Activated T-cell treated with anti-CD3 and anti-CD28 coated beads, Interleukin-2, amount 50 U/mL, for 4 hours (primary cell): ENCODE measurements at regions not wholly inside any gene's neighbourhood (a gene's known extent, or its start where the extent isn't known, plus 50 kb on each side); places are given as distances from the start of the nearest gene placed in this dataset.
"Not testable (repeated sequence)": the region's sequence is repeated elsewhere in the genome, so short reads cannot be mapped to it uniquely, and the experiment has no call there.

Experiments
- ATAC-seq, 2 donors: fragments of 200-7000 bp; cut with Tn5 transposase; one replicate each; pipeline ENCODE4 v1.10.0; 2021
- DNase-seq: peaks from one replicate; pipeline ENCODE4 v3.0.0-alpha.2; 2020
- H3K27me3 Mint-ChIP-seq: one replicate; pipeline ENCODE4 v1.8.0; 2021; ENCODE audit warnings: low read depth, mixed read lengths
- H3K36me3 Mint-ChIP-seq: one replicate; pipeline ENCODE4 v1.8.0; 2022; ENCODE audit warnings: mixed read lengths; ENCODE audit not compliant: insufficient read depth
- H3K4me1 Mint-ChIP-seq: one replicate; pipeline ENCODE4 v1.8.0; 2021; ENCODE audit warnings: low read depth, mixed read lengths
- H3K4me3 Mint-ChIP-seq: one replicate; pipeline ENCODE4 v1.8.0; 2021; ENCODE audit warnings: mild to moderate bottlenecking, moderate library complexity, mixed read lengths
- H3K9me3 Mint-ChIP-seq: one replicate; pipeline ENCODE4 v1.8.0; 2021; ENCODE audit warnings: mixed read lengths

GRCh38 chr12:13431041-13431440 is 234.5 kb downstream of the EMP1 start:
- DNase-seq (no peak), ATAC-seq (no peak)
- no peak overlapping the region for H3K4me3 Mint-ChIP-seq
- no peaks in the 10 kb centered on the region for H3K36me3 Mint-ChIP-seq
- no peaks in the 10 kb centered on the region for H3K4me1 Mint-ChIP-seq
- H3K27me3 Mint-ChIP-seq: no peaks in the 10 kb centered on the region
- no peaks in the 10 kb centered on the region for H3K9me3 Mint-ChIP-seq

GRCh38 chr12:13428538-13429265 is 232.2 kb downstream of the EMP1 start:
- Mint-ChIP-seq H3K36me3 (no peaks in the 10 kb centered on the region), H3K4me1 (no peaks in the 10 kb centered on the region), H3K9me3 (no peaks in the 10 kb centered on the region), H3K27me3 (no peaks in the 10 kb centered on the region), H3K4me3 (no peak overlapping the region)
- DNase-seq: no peak
- ATAC-seq: no peak

GRCh38 chr12:13425766-13426165 is 229.2 kb downstream of the EMP1 start:
- ATAC-seq (no peak), DNase-seq (no peak)
- no peak overlapping the region for H3K4me3 Mint-ChIP-seq
- H3K9me3 Mint-ChIP-seq: no peaks in the 10 kb centered on the region
- H3K27me3 Mint-ChIP-seq: peaks cover 4% of the 10 kb centered on the region
- H3K36me3 Mint-ChIP-seq: no peaks in the 10 kb centered on the region
- H3K4me1 Mint-ChIP-seq: no peaks in the 10 kb centered on the region

GRCh38 chr12:13422291-13422690 is 225.8 kb downstream of the EMP1 start:
- Mint-ChIP-seq H3K4me3 (no peak overlapping the region), H3K9me3 (no peaks in the 10 kb centered on the region), H3K4me1 (no peaks in the 10 kb centered on the region), H3K27me3 (peaks cover 7% of the 10 kb centered on the region), H3K36me3 (no peaks in the 10 kb centered on the region)
- no peak for DNase-seq
- no peak for ATAC-seq

- peaks cover 5% of the 10 kb centered on the region for H3K27me3 Mint-ChIP-seq
- no peak overlapping the region for H3K4me3 Mint-ChIP-seq
- no peaks in the 10 kb centered on the region for H3K4me1 Mint-ChIP-seq
- ATAC-seq (no peak), DNase-seq (no peak)
- H3K9me3 Mint-ChIP-seq: no peaks in the 10 kb centered on the region
- H3K36me3 Mint-ChIP-seq: no peaks in the 10 kb centered on the region
These were observed 221.0 kb downstream of the EMP1 start for GRCh38 chr12:13417516-13417915.

- H3K4me3 Mint-ChIP-seq: no peak overlapping the region
- H3K9me3 Mint-ChIP-seq: peaks cover 20% of the 10 kb centered on the region
- no peak for ATAC-seq
- H3K4me1 Mint-ChIP-seq: no peaks in the 10 kb centered on the region
- DNase-seq: no peak
- no peaks in the 10 kb centered on the region for H3K36me3 Mint-ChIP-seq
- peaks cover 5% of the 10 kb centered on the region for H3K27me3 Mint-ChIP-seq
These were observed 214.8 kb downstream of the EMP1 start for GRCh38 chr12:13411287-13411686.

- Mint-ChIP-seq H3K4me1 (no peaks in the 10 kb centered on the region), H3K9me3 (peaks cover 8% of the 10 kb centered on the region), H3K27me3 (peaks cover 7% of the 10 kb centered on the region), H3K36me3 (no peaks in the 10 kb centered on the region), H3K4me3 (no peak overlapping the region)
- ATAC-seq (no peak), DNase-seq (no peak)
These were observed 209.6 kb downstream of the EMP1 start for GRCh38 chr12:13405961-13406703.

- no peaks in the 10 kb centered on the region for H3K4me1 Mint-ChIP-seq
- no peaks in the 10 kb centered on the region for H3K36me3 Mint-ChIP-seq
- ATAC-seq (no peak), DNase-seq (no peak)
- H3K27me3 Mint-ChIP-seq: peaks cover 11% of the 10 kb centered on the region
- no peaks in the 10 kb centered on the region for H3K9me3 Mint-ChIP-seq
- H3K4me3 Mint-ChIP-seq: no peak overlapping the region
These were observed 208.3 kb downstream of the EMP1 start for GRCh38 chr12:13404631-13405473.

- DNase-seq (no peak), ATAC-seq (no peak)
- Mint-ChIP-seq H3K9me3 (no peaks in the 10 kb centered on the region), H3K4me1 (no peaks in the 10 kb centered on the region), H3K36me3 (no peaks in the 10 kb centered on the region), H3K27me3 (peaks cover 11% of the 10 kb centered on the region), H3K4me3 (no peak overlapping the region)
These were observed 207.6 kb downstream of the EMP1 start for GRCh38 chr12:13404111-13404628.

GRCh38 chr12:13391375-13391774 is 194.8 kb downstream of the EMP1 start:
- H3K4me1 Mint-ChIP-seq, DNase-seq, H3K4me3 Mint-ChIP-seq, H3K27me3 Mint-ChIP-seq, H3K9me3 Mint-ChIP-seq, H3K36me3 Mint-ChIP-seq, ATAC-seq: not testable (repeated sequence)

GRCh38 chr12:13390918-13391317 is 194.4 kb downstream of the EMP1 start:
- ATAC-seq: no peak
- Mint-ChIP-seq H3K4me3 (no peak overlapping the region), H3K27me3 (no peaks in the 10 kb centered on the region), H3K4me1 (no peaks in the 10 kb centered on the region), H3K36me3 (no peaks in the 10 kb centered on the region), H3K9me3 (no peaks in the 10 kb centered on the region)
- no peak for DNase-seq

- Mint-ChIP-seq H3K4me1 (no peaks in the 10 kb centered on the region), H3K9me3 (no peaks in the 10 kb centered on the region), H3K27me3 (no peaks in the 10 kb centered on the region), H3K36me3 (no peaks in the 10 kb centered on the region), H3K4me3 (no peak overlapping the region)
- no peak for ATAC-seq
- DNase-seq: no peak
These were observed 193.9 kb downstream of the EMP1 start for GRCh38 chr12:13390381-13390861.

GRCh38 chr12:13387101-13387500 is 190.6 kb downstream of the EMP1 start:
- Mint-ChIP-seq H3K36me3 (no peaks in the 10 kb centered on the region), H3K27me3 (no peaks in the 10 kb centered on the region), H3K4me1 (no peaks in the 10 kb centered on the region), H3K9me3 (no peaks in the 10 kb centered on the region), H3K4me3 (no peak overlapping the region)
- DNase-seq (no peak), ATAC-seq (no peak)

- H3K4me3 Mint-ChIP-seq: no peak overlapping the region
- H3K9me3 Mint-ChIP-seq: no peaks in the 10 kb centered on the region
- ATAC-seq: no peak
These were observed 190.0 kb downstream of the EMP1 start for GRCh38 chr12:13386323-13387039.

More at GRCh38 chr12:13386323-13387039, 190.0 kb downstream of the EMP1 start:
- no peaks in the 10 kb centered on the region for H3K36me3 Mint-ChIP-seq
- H3K27me3 Mint-ChIP-seq: no peaks in the 10 kb centered on the region
- no peak for DNase-seq
- H3K4me1 Mint-ChIP-seq: no peaks in the 10 kb centered on the region
